ENCODE measurements at regions not wholly inside any gene's neighbourhood (a gene's known extent, or its start where the extent isn't known, plus 50 kb on each side); places are given as distances from the start of the nearest gene placed in this dataset.
A peak's percentile ranks its signal among the peaks of the same experiment; 100 is the strongest.

DNA sequence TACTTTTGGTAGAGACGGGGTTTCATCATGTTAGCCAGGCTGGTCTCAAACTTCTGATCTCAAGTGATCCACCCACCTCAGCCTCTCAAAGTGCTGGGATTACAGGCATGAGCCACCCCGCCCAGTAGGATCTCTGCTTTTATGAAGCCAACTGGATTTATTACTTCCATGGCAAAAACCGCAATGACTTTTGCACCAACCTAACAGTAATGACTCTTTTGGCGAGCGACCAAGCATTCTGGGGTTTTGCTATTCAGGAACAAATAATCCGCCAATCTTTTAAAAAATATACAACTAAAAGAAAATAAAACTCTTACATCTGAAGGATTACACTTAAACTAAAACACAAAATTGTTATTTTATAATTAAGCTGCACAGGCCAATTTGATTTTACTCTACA lies 260.6 kb downstream of the ZEB2 start:
- Histone ChIP-seq H3K9me3 (peaks cover 0 to 16% (median 4%) of the 10 kb centered on the region in 4 donors), H3K27ac (no peak overlapping the region), H3K4me3 (no peak overlapping the region), H3K4me1 (peaks cover 0 to 6% (median 3%) of the 10 kb centered on the region in 4 donors), H3K36me3 (no peaks in the 10 kb centered on the region), H3K27me3 (no peaks in the 10 kb centered on the region)
- 96 to 98% methylated on average over 6 of the region's 6 CpGs for whole genome bisulfite sequencing, 2 donors
- TF ChIP-seq EP300 (IDR thresholded peaks at IDR 0.05) (no peak), POLR2AphosphoS5 (IDR thresholded peaks at IDR 0.05) (no peak), POLR2A (IDR thresholded peaks at IDR 0.05) (no peak)
- TF ChIP-seq, protein P1, sequence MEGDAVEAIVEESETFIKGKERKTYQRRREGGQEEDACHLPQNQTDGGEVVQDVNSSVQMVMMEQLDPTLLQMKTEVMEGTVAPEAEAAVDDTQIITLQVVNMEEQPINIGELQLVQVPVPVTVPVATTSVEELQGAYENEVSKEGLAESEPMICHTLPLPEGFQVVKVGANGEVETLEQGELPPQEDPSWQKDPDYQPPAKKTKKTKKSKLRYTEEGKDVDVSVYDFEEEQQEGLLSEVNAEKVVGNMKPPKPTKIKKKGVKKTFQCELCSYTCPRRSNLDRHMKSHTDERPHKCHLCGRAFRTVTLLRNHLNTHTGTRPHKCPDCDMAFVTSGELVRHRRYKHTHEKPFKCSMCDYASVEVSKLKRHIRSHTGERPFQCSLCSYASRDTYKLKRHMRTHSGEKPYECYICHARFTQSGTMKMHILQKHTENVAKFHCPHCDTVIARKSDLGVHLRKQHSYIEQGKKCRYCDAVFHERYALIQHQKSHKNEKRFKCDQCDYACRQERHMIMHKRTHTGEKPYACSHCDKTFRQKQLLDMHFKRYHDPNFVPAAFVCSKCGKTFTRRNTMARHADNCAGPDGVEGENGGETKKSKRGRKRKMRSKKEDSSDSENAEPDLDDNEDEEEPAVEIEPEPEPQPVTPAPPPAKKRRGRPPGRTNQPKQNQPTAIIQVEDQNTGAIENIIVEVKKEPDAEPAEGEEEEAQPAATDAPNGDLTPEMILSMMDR (IDR thresholded peaks at IDR 0.05), result no peak
- DNase-seq (no peak), ATAC-seq (ENCODE audit: low FRiP score in 2 of 2) (no peak)

GRCh38 chr2:144258154-144258553 lies 261.8 kb downstream of the ZEB2 start:
- WGBS, 2 donors, result 100% methylated on average over 2 of the region's 2 CpGs
- no peak overlapping the region for H3K4me3 ChIP-seq
- H3K27me3 ChIP-seq, result no peaks in the 10 kb centered on the region
- H3K9me3 ChIP-seq, result peaks cover under 1 to 26% (median 10%) of the 10 kb centered on the region in 4 donors
- no peak for ATAC-seq (ENCODE audit: low FRiP score in 2 of 2)
- no peak for DNase-seq
- no peak overlapping the region for H3K27ac ChIP-seq
- TF ChIP-seq, protein P1 (IDR thresholded peaks at IDR 0.05), result no peak
- H3K36me3 ChIP-seq, result no peaks in the 10 kb centered on the region
- H3K4me1 ChIP-seq, result peaks cover 0 to 6% (median 3%) of the 10 kb centered on the region in 4 donors

GRCh38 chr2:144256996-144257707 lies 262.8 kb downstream of the ZEB2 start:
- H3K36me3 ChIP-seq, result no peaks in the 10 kb centered on the region
- H3K9me3 ChIP-seq, result peaks cover 6 to 32% (median 17%) of the 10 kb centered on the region in 4 donors
- peaks cover 0 to 6% (median 3%) of the 10 kb centered on the region in 4 donors for H3K4me1 ChIP-seq
- no peak overlapping the region for H3K4me3 ChIP-seq
- H3K27ac ChIP-seq, result no peak overlapping the region
- WGBS, 2 donors, result 74 to 78% methylated on average over 1 of the region's 1 CpG
- H3K27me3 ChIP-seq, result no peaks in the 10 kb centered on the region
- peak in 1 of 2 donors; percentile 78 for ATAC-seq (ENCODE audit: low FRiP score in 2 of 2)
- no peak for TF ChIP-seq POLR2AphosphoS5 (IDR thresholded peaks at IDR 0.05)
- no peak for TF ChIP-seq POLR2A (IDR thresholded peaks at IDR 0.05)
- TF ChIP-seq, protein P1 (IDR thresholded peaks at IDR 0.05), result no peak
- no peak for TF ChIP-seq EP300 (IDR thresholded peaks at IDR 0.05)
- DNase-seq, result no peak

DNA sequence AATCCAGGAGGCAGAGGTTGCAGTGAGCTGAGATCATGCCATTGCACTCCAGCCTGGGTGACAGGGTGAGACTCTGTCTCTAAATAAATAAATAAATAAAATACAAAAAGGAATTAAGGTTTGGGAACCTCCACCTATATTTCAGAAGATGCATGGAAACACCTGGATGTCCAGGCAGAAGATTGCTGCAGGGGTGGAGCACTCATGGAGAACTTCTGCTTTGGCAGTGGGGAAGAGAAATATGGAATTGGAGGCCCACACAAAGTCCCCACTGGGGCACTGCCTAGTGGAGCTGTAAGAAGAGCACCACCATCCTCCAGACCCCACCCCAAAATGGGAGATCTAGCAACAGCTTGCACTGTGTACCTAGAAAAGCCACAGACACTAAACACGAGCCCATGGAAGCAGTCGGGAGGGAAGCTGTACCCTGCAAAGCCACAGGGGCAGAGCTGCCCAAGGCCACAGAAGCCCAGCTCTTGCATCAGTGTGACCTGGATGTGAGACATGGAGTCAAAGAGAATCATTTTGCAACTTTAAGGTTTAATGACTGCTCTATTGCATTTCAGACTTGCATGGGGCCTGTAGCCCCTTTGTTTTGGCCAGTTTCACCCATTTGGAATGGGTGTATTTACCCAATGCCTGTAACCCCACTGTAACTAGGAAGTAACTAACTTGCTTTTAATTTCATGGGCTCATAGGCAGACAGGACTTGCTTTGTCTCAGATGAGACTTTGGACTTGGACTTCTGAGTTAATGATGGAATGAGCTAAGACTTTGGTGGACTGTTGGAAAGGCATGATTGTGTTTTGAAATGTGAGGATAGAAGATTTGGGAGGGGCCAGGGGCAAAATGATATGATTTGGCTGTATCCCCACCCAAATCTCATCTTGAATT lies 265.3 kb downstream of the ZEB2 start:
- H3K4me1 ChIP-seq, result peaks cover 0 to 6% (median 2%) of the 10 kb centered on the region in 4 donors
- H3K9me3 ChIP-seq, result peaks cover 6 to 32% (median 17%) of the 10 kb centered on the region in 4 donors
- no peaks in the 10 kb centered on the region for H3K36me3 ChIP-seq
- H3K4me3 ChIP-seq, result no peak overlapping the region
- no peak for DNase-seq
- WGBS, 2 donors, result 92 to 100% methylated on average over 2 of the region's 2 CpGs
- TF ChIP-seq POLR2A (IDR thresholded peaks at IDR 0.05), result no peak
- TF ChIP-seq EP300 (IDR thresholded peaks at IDR 0.05), result no peak
- no peak for TF ChIP-seq POLR2AphosphoS5 (IDR thresholded peaks at IDR 0.05)
- TF ChIP-seq, protein P1 (IDR thresholded peaks at IDR 0.05), result no peak
- no peak overlapping the region for H3K27ac ChIP-seq
- no peaks in the 10 kb centered on the region for H3K27me3 ChIP-seq
- ATAC-seq (ENCODE audit: low FRiP score in 2 of 2), result no peak

Measured in upper lobe of left lung (tissue), 6 donors.